Nephron progenitor cell (in vitro differentiated cells): ENCODE measurements at regions not wholly inside any gene's neighbourhood (a gene's known extent, or its start where the extent isn't known, plus 50 kb on each side); places are given as distances from the start of the nearest gene placed in this dataset.
"Not testable (repeated sequence)": the region's sequence is repeated elsewhere in the genome, so short reads cannot be mapped to it uniquely, and the experiment has no call there.

ENCODE experiments used
- DNase-seq: peaks from one replicate; pipeline ENCODE4 v3.0.0; 2021
- H3K27ac Mint-ChIP-seq: 2 replicates; pipeline ENCODE4 v1.8.0; 2021; ENCODE audit warnings: mild to moderate bottlenecking, moderate library complexity, mixed read lengths
- H3K27me3 Mint-ChIP-seq: 2 replicates; pipeline ENCODE4 v1.8.0; 2021; ENCODE audit warnings: mild to moderate bottlenecking, low read depth, mixed read lengths; ENCODE audit not compliant: poor library complexity
- H3K36me3 Mint-ChIP-seq: 2 replicates; pipeline ENCODE4 v1.8.0; 2021; ENCODE audit warnings: low read depth, mixed read lengths
- H3K4me1 Mint-ChIP-seq: 2 replicates; pipeline ENCODE4 v1.8.0; 2021; ENCODE audit warnings: mixed read lengths
- H3K4me3 Mint-ChIP-seq: 2 replicates; pipeline ENCODE4 v1.8.0; 2021; ENCODE audit warnings: mild to moderate bottlenecking, moderate library complexity, mixed read lengths
- H3K9me3 Mint-ChIP-seq: 2 replicates; pipeline ENCODE4 v1.8.0; 2021; ENCODE audit warnings: mild to moderate bottlenecking, moderate library complexity, mixed read lengths
- TF ChIP-seq, protein P1 (sequence below): fragments of 200-600 bp; sonication (generic); IDR thresholded peaks from 2 replicates; pipeline ENCODE4 v1.5.0; 2021; ENCODE audit warnings: antibody characterized with exemption

DNA sequence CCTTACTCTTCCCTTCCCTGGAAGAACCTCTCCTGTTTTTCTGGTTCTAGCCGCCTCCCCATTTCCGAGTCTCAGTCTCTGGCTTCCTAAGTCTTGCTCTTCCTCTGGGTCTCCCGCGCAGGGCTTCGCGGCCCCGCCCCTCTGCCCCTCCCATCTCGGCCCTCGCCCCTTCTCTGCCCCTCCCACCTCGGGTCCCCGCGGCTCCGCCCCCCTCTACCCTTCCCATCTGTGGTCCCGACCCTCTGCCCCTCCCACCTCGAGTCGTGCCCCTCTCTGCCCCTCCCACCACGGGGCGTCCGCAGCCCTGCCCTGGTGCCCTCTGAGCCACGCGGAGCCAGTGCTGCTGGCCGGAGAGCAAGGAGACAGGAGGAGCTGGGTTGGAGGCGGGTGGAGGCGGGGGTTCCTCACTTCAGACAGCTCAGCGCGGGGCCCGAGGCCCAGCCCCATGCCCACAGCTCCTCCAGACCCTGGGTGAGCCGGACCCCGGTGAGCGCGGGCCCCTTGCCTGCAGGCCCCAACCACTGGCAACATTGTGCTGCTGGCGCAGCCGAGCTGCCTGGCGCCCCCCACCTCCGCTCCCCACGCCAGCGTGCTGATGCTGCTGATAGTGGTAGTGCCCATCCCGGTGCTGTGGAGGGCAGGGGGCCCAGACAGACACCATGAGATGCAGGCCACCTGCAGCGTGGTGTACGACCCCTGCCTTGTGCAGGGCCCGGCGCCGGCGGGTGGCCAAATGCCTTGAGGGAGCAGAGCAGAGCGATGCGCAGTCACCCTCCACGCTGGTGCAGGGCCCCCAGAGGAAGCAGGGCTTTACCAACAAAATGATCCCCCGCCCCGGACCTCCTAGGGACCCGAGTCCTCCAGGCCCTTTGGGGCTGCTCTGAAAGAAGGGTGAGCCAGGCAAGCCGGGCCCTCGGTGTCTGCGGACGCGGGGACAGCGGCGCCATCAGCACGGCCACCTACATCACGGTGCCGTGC is 2115.3 kb downstream of the TP53TG3F start:
- no peak overlapping the region for H3K27ac Mint-ChIP-seq
- H3K9me3 Mint-ChIP-seq: peaks cover 88% of the 10 kb centered on the region
- no peak overlapping the region for H3K4me3 Mint-ChIP-seq
- no peak for DNase-seq
- TF ChIP-seq, protein P1, sequence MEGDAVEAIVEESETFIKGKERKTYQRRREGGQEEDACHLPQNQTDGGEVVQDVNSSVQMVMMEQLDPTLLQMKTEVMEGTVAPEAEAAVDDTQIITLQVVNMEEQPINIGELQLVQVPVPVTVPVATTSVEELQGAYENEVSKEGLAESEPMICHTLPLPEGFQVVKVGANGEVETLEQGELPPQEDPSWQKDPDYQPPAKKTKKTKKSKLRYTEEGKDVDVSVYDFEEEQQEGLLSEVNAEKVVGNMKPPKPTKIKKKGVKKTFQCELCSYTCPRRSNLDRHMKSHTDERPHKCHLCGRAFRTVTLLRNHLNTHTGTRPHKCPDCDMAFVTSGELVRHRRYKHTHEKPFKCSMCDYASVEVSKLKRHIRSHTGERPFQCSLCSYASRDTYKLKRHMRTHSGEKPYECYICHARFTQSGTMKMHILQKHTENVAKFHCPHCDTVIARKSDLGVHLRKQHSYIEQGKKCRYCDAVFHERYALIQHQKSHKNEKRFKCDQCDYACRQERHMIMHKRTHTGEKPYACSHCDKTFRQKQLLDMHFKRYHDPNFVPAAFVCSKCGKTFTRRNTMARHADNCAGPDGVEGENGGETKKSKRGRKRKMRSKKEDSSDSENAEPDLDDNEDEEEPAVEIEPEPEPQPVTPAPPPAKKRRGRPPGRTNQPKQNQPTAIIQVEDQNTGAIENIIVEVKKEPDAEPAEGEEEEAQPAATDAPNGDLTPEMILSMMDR: no peak
- peaks cover 4% of the 10 kb centered on the region for H3K36me3 Mint-ChIP-seq
- no peaks in the 10 kb centered on the region for H3K27me3 Mint-ChIP-seq
- no peaks in the 10 kb centered on the region for H3K4me1 Mint-ChIP-seq

DNA sequence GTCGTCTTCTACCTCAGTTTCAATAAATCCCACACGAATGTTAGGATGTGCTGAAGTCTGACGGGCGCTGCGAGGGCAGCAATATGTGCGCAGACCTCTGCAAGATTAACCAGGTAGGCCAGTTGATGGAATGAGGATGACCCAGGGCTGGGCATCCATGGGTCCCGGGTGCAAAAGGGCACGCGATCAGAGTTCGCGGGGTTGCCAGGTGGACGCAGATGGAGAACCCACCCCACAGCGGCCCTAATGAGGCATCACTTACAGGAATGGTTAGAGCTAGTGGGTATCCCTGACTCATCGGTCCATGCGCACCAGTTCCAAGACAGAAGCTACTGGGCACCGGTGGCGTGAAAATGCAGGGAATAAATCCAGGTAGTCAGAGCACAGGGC is 2116.0 kb downstream of the TP53TG3F start:
- Mint-ChIP-seq H3K4me3 (no peak overlapping the region), H3K36me3 (peaks cover 4% of the 10 kb centered on the region), H3K4me1 (no peaks in the 10 kb centered on the region), H3K9me3 (peaks cover 88% of the 10 kb centered on the region), H3K27ac (no peak overlapping the region), H3K27me3 (no peaks in the 10 kb centered on the region)
- TF ChIP-seq, protein P1: no peak
- no peak for DNase-seq

DNA sequence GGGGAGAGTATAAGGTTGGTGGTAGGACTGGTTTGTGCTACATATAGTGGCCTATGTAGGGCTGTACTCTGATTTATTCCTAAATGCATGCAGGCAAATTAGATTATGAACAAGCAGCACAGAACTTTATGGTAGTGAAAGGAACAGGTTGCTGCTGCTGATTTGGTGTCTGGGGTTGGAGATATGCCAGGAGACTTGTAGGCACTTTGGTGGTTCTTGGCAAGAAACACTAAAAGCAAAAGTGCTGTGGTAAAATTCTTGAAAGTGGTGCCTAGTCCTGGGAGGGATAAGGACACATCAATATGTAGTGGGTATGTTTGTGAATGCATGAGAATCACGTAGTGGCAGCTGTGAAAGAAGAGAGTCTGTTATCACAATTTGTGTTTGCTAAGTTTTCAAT is 2126.0 kb downstream of the TP53TG3F start:
- Mint-ChIP-seq H3K27me3 (peaks cover 6% of the 10 kb centered on the region), H3K4me1 (no peaks in the 10 kb centered on the region), H3K27ac (no peak overlapping the region), H3K9me3 (peaks cover 82% of the 10 kb centered on the region), H3K36me3 (no peaks in the 10 kb centered on the region), H3K4me3 (no peak overlapping the region)
- TF ChIP-seq, protein P1: no peak
- no peak for DNase-seq

DNA sequence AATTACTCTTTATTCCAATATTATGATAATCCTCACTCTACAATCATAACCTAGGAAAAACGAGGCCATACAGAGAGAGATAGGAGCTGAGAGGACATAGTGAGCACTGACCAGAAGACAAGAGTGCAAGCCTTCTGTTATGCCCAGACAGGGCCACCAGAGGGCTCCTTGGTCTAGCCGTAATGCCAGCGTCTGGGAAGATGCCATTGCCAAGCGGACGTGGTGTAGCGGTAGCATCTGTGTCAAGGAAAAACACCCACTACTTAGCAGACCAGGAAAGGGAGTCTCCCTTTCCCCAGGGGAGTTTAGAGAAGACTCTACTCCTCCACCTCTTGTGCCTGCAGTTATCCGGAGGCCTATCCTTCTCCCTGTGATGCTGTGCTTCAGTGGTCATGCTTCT is 2131.5 kb downstream of the TP53TG3F start:
- DNase-seq, H3K36me3 Mint-ChIP-seq, H3K4me1 Mint-ChIP-seq, H3K27me3 Mint-ChIP-seq, H3K4me3 Mint-ChIP-seq, H3K27ac Mint-ChIP-seq: not testable (repeated sequence)
- H3K9me3 Mint-ChIP-seq: peaks cover 86% of the 10 kb centered on the region

DNA sequence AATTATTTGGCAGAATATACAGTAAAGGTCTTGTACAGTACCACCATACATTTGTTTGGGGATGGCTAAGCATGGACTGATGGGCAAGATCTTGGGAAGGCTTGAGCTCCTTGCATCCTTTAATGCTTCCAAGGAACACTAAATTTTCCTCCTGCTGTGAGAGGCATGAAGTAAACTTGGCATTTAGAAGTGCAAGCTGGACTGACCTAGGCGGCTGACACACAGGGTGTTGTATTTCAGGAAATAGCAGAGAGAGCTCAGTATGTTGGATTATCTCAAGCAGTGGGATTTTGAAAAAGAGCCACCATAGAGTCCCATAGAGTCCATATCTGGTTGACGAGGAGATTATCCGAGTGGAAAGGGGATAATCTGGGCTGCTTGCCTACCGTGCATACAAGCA is 2137.1 kb downstream of the TP53TG3F start:
- Mint-ChIP-seq H3K27ac (no peak overlapping the region), H3K9me3 (peaks cover 86% of the 10 kb centered on the region), H3K4me1 (no peaks in the 10 kb centered on the region), H3K36me3 (no peaks in the 10 kb centered on the region), H3K27me3 (no peaks in the 10 kb centered on the region), H3K4me3 (no peak overlapping the region)
- TF ChIP-seq, protein P1: no peak
- DNase-seq: no peak

DNA sequence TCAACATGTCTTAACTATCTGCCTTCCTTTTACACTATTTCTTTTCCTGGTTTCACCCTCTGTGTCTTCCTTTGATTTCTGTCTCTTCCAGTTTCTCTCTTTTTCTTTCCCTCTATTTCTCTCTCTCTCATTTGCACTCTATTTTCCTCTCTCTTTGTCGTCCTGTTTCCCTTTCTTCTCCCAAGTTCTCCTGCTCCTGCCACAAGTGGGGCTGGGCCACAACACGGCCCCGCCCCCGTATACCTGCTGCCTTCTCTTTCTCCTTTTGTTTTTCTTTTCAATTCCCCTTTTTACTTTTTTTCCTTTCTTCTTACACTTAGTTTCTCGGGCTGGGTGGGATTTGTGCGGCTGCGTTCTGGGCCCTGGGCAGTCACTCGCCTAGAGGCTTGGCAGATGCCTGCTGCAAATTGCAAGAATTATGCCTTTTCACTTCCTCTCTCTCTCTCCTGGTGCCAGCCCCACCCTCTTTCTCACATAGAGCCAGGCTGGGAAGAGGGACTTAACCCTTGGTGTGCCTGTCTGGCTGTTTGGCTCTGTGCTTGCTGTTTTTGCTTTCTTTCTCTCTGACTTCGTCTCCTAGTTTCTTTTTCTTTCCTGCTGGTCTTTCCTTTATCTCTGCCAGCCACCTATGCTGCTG is 2139.4 kb downstream of the TP53TG3F start:
- TF ChIP-seq, protein P1: no peak
- H3K27me3 Mint-ChIP-seq: no peaks in the 10 kb centered on the region
- peaks cover 81% of the 10 kb centered on the region for H3K9me3 Mint-ChIP-seq
- no peaks in the 10 kb centered on the region for H3K4me1 Mint-ChIP-seq
- H3K4me3 Mint-ChIP-seq: no peak overlapping the region
- DNase-seq: no peak
- H3K36me3 Mint-ChIP-seq: no peaks in the 10 kb centered on the region
- no peak overlapping the region for H3K27ac Mint-ChIP-seq
